ENCODE measurements at regions not wholly inside any gene's neighbourhood (a gene's known extent, or its start where the extent isn't known, plus 50 kb on each side); places are given as distances from the start of the nearest gene placed in this dataset.
A peak's percentile ranks its signal among the peaks of the same experiment; 100 is the strongest.

GRCh38 chr1:91161166-91161565, 139.3 kb upstream of the ZNF644 start:
- H3K4me3 ChIP-seq (ENCODE audit: low read depth, low read length) = no peak overlapping the region
- FAIRE-seq = no peak

GRCh38 chr1:91160363-91161075, 138.7 kb upstream of the ZNF644 start:
- DNase-seq (ENCODE audit: low read depth) (no peak), FAIRE-seq (no peak)
- H3K36me3 ChIP-seq (ENCODE audit: control insufficient read depth, insufficient read depth, low read length) = no peaks in the 10 kb centered on the region
- H3K27me3 ChIP-seq (ENCODE audit: control insufficient read depth, insufficient read depth, low read length) = no peaks in the 10 kb centered on the region
- H3K4me3 ChIP-seq (ENCODE audit: low read depth, low read length) = no peak overlapping the region
- no peak for TF ChIP-seq CTCF (IDR thresholded peaks at IDR 0.05; ENCODE audit: insufficient read depth, low read length, severe bottlenecking)

More at GRCh38 chr1:91161166-91161565, 139.3 kb upstream of the ZNF644 start:
- no peak for TF ChIP-seq CTCF (IDR thresholded peaks at IDR 0.05; ENCODE audit: insufficient read depth, low read length, severe bottlenecking)
- DNase-seq (ENCODE audit: low read depth) = no peak
- Histone ChIP-seq H3K36me3 (ENCODE audit: control insufficient read depth, insufficient read depth, low read length) (no peaks in the 10 kb centered on the region), H3K27me3 (ENCODE audit: control insufficient read depth, insufficient read depth, low read length) (no peaks in the 10 kb centered on the region)

- DNase-seq (ENCODE audit: low read depth) (no peak), FAIRE-seq (no peak)
- Histone ChIP-seq H3K27me3 (ENCODE audit: control insufficient read depth, insufficient read depth, low read length) (no peaks in the 10 kb centered on the region), H3K4me3 (ENCODE audit: low read depth, low read length) (no peak overlapping the region), H3K36me3 (ENCODE audit: control insufficient read depth, insufficient read depth, low read length) (no peaks in the 10 kb centered on the region)
- TF ChIP-seq CTCF (IDR thresholded peaks at IDR 0.05; ENCODE audit: insufficient read depth, low read length, severe bottlenecking) = no peak
Observed at GRCh38 chr1:91153341-91153740, 131.5 kb upstream of the ZNF644 start.

GRCh38 chr1:91152331-91152730, 130.5 kb upstream of the ZNF644 start:
- Histone ChIP-seq H3K27me3 (ENCODE audit: control insufficient read depth, insufficient read depth, low read length) (no peaks in the 10 kb centered on the region), H3K36me3 (ENCODE audit: control insufficient read depth, insufficient read depth, low read length) (no peaks in the 10 kb centered on the region), H3K4me3 (ENCODE audit: low read depth, low read length) (no peak overlapping the region)
- no peak for DNase-seq (ENCODE audit: low read depth)
- FAIRE-seq = no peak
- no peak for TF ChIP-seq CTCF (IDR thresholded peaks at IDR 0.05; ENCODE audit: insufficient read depth, low read length, severe bottlenecking)

- FAIRE-seq = no peak
- DNase-seq (ENCODE audit: low read depth) = no peak
- TF ChIP-seq CTCF (IDR thresholded peaks at IDR 0.05; ENCODE audit: insufficient read depth, low read length, severe bottlenecking) = no peak
- Histone ChIP-seq H3K27me3 (ENCODE audit: control insufficient read depth, insufficient read depth, low read length) (no peaks in the 10 kb centered on the region), H3K36me3 (ENCODE audit: control insufficient read depth, insufficient read depth, low read length) (no peaks in the 10 kb centered on the region), H3K4me3 (ENCODE audit: low read depth, low read length) (no peak overlapping the region)
Observed at GRCh38 chr1:91151702-91152101, 129.9 kb upstream of the ZNF644 start.

GRCh38 chr1:91148641-91149069, 126.8 kb upstream of the ZNF644 start:
- DNase-seq (ENCODE audit: low read depth) = peak; percentile 2
- Histone ChIP-seq H3K36me3 (ENCODE audit: control insufficient read depth, insufficient read depth, low read length) (no peaks in the 10 kb centered on the region), H3K27me3 (ENCODE audit: control insufficient read depth, insufficient read depth, low read length) (no peaks in the 10 kb centered on the region), H3K4me3 (ENCODE audit: low read depth, low read length) (no peak overlapping the region)
- no peak for TF ChIP-seq CTCF (IDR thresholded peaks at IDR 0.05; ENCODE audit: insufficient read depth, low read length, severe bottlenecking)
- no peak for FAIRE-seq

All from bronchial epithelial cell (primary cell).